ENCODE measurements at regions not wholly inside any gene's neighbourhood (a gene's known extent, or its start where the extent isn't known, plus 50 kb on each side); places are given as distances from the start of the nearest gene placed in this dataset.

DNA sequence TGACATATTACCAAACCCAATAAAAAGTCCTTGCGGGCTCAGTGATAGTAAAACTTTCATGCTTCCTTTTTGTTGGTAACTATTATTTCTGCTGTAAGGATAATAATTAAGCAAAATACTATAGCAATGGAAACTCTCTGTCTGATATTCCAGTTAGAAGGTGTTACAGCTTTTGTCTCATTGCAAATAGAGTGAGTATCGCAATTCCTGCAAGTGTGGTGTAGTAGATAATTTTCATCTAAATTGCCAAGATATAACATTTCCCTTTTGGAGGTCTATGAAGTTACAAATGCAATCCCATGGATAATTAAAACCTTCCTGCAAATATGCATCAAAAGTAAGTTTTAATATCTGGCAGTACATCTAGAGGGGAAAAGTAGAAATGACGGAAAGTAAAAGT, 88.7 kb upstream of the CD93 start:
- DNase-seq (ENCODE audit: low spot score), result no peak
- TF ChIP-seq, protein P1, sequence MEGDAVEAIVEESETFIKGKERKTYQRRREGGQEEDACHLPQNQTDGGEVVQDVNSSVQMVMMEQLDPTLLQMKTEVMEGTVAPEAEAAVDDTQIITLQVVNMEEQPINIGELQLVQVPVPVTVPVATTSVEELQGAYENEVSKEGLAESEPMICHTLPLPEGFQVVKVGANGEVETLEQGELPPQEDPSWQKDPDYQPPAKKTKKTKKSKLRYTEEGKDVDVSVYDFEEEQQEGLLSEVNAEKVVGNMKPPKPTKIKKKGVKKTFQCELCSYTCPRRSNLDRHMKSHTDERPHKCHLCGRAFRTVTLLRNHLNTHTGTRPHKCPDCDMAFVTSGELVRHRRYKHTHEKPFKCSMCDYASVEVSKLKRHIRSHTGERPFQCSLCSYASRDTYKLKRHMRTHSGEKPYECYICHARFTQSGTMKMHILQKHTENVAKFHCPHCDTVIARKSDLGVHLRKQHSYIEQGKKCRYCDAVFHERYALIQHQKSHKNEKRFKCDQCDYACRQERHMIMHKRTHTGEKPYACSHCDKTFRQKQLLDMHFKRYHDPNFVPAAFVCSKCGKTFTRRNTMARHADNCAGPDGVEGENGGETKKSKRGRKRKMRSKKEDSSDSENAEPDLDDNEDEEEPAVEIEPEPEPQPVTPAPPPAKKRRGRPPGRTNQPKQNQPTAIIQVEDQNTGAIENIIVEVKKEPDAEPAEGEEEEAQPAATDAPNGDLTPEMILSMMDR (conservative IDR thresholded peaks at IDR 0.05; ENCODE audit: low read depth), result no peak
- H3K27ac ChIP-seq, result no peak overlapping the region
- ChIA-PET CTCF (interaction anchor here (0.6 kb wide), 1 partner anchor 253 kb away, joined by 3 read pairs; no protein-coding TSS in a partner anchor), POLR2A (ENCODE audit: low non-redundant PET) (no interaction called here)

DNA sequence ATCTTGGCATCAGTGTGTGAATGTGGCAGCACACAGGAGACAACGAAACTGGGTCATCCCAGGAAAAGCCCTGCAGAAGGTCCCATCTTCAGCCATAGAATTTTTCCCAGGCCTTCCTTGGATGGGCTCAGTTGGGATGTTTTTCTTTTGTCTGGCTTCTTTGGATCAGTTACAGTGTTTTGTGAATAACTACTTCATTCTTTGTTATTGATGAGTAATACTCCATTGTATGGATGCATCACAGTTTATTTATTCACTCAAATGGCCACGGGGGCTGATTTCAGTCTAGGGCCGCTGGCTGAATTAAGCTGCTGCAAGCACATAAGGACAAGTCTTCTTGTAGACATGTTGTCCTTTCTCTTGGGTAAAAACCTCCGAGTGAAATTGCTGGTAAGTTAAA, 81.3 kb upstream of the CD93 start:
- POLR2A ChIA-PET (ENCODE audit: low non-redundant PET), result no interaction called here
- TF ChIP-seq, protein P1 (conservative IDR thresholded peaks at IDR 0.05; ENCODE audit: low read depth), result no peak
- DNase-seq (ENCODE audit: low spot score), result no peak
- CTCF ChIA-PET, result interaction anchor here (0.5 kb wide), 1 partner anchor 173 kb away, joined by 4 read pairs; no protein-coding TSS in a partner anchor
- H3K27ac ChIP-seq, result no peak overlapping the region

DNA sequence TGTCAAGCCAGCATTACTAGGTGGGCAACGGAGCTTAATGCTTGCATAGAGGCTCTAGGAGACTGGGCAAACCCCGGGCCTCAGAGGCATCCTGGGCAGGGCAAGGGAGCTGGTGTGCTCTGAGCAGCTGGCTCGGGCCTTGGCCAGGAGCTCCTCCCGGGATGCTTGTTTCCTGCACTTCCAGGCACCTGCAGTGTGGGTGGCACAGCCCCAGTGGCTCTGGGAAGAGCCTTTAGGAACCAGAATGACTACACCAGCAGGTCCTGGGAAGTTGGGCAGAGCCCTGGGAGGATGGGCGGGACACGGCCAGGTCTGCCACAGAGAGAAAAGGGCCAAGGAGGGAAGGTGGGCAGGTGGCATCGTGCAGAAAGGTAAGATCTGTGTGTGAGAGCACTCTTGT, 80.4 kb upstream of the CD93 start:
- POLR2A ChIA-PET (ENCODE audit: low non-redundant PET), result no interaction called here
- CTCF ChIA-PET, result interaction anchor here (0.9 kb wide), 1 partner anchor 13 kb away, joined by 4 read pairs; no protein-coding TSS in a partner anchor
- no peak overlapping the region for H3K27ac ChIP-seq
- TF ChIP-seq, protein P1 (conservative IDR thresholded peaks at IDR 0.05; ENCODE audit: low read depth), result no peak
- DNase-seq (ENCODE audit: low spot score), result no peak

DNA sequence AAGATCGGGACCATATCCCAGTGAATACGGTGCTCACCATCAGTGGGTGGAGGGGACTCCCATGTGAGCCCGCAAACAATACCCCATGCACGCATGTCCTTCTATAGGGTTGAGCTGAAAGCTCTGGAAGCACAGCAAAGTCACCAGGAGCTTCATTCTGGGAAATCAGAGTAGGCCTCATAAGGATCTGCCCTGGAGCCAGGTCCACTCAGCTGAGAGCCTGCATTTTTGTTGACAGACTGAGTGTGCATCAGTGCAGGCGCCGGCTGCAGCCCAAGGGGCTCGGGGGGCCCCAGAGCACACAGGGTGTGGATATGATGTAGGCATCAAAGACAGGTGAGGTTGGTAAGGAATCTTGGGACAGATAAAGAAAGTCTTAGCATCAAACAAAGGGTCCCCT, 79.8 kb upstream of the CD93 start:
- CTCF ChIA-PET, result no interaction called here
- POLR2A ChIA-PET (ENCODE audit: low non-redundant PET), result no interaction called here

DNA sequence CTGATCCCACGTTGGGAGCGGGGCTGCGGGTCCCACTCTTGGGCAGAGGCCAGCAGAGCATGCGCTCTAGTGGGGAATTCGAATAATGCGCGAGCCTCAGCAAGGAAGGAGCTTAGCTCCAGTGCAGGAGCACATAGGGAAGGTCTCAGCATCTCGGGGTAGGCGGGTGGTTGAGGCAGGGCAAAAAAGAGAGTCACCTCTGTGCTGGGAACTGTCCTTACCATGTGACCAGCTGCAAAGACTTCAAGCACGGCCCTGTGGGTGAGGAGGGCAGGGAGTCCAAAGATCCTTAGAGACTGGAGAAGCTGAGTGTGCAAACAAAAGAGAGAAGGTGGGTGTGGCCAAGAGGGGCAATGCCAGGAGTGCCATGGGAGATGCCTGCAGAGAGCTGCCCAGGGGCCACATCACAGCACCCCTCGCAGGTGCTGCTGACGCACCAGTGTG, 79.2 kb upstream of the CD93 start:
- TF ChIP-seq, protein P1 (conservative IDR thresholded peaks at IDR 0.05; ENCODE audit: low read depth), result no peak
- ChIA-PET POLR2A (ENCODE audit: low non-redundant PET) (no interaction called here), CTCF (interaction anchor here (0.5 to 1.2 kb wide), 4 partner anchors 119 to 1473 kb away, joined by 3 to 4 read pairs (median 3); no protein-coding TSS in a partner anchor)
- H3K27ac ChIP-seq, result no peak overlapping the region
- DNase-seq (ENCODE audit: low spot score), result no peak

More for the DNA sequence above, 79.8 kb upstream of the CD93 start:
- TF ChIP-seq, protein P1 (conservative IDR thresholded peaks at IDR 0.05; ENCODE audit: low read depth), result no peak
- no peak for DNase-seq (ENCODE audit: low spot score)
- H3K27ac ChIP-seq, result no peak overlapping the region

DNA sequence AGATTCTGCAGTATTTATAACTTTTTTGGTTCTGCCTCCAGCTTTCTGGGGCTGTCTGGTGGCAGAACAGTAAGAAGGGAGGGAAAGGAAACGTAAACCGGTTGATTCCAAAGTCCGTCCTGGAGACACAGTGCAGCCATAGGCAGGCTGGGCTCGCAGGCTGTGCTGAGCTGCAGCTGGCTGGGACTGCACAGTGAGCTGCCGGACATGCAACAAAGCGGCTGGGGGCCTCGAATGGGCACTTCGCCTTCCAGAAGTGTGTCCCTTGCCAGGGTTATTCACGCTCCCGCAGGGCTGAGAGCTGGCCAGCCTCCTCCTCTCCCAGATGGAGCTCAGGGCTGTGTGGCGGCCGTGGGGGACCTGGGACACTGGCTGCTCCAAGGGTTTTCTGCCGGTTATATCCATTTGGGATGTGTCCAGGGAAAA, 78.1 kb upstream of the CD93 start:
- POLR2A ChIA-PET (ENCODE audit: low non-redundant PET), result no interaction called here
- no peak for DNase-seq (ENCODE audit: low spot score)
- CTCF ChIA-PET, result interaction anchor here (0.7 kb wide), 1 partner anchor 120 kb away, joined by 3 read pairs; no protein-coding TSS in a partner anchor
- no peak overlapping the region for H3K27ac ChIP-seq
- TF ChIP-seq, protein P1 (conservative IDR thresholded peaks at IDR 0.05; ENCODE audit: low read depth), result no peak
